Breast epithelium (tissue), 3 donors: ENCODE measurements at regions not wholly inside any gene's neighbourhood (a gene's known extent, or its start where the extent isn't known, plus 50 kb on each side); places are given as distances from the start of the nearest gene placed in this dataset.

ENCODE experiments used
- POLR2AphosphoS5 ChIP-seq, 3 donors: sonication (generic); formaldehyde crosslinking; IDR thresholded peaks; one replicate each; pipeline ENCODE4 v1.6.1; 2017; ENCODE audit warnings: antibody characterized with exemption in 3 of 3
- TF ChIP-seq, protein P1 (sequence below), 3 donors: fragments of 450-650 bp; IDR thresholded peaks; one replicate each; pipeline ENCODE4 v1.5.1; 2016 to 2017; ENCODE audit warnings: antibody characterized with exemption in 3 of 3, mild to moderate bottlenecking in 3 of 3, moderate library complexity in 3 of 3

DNA sequence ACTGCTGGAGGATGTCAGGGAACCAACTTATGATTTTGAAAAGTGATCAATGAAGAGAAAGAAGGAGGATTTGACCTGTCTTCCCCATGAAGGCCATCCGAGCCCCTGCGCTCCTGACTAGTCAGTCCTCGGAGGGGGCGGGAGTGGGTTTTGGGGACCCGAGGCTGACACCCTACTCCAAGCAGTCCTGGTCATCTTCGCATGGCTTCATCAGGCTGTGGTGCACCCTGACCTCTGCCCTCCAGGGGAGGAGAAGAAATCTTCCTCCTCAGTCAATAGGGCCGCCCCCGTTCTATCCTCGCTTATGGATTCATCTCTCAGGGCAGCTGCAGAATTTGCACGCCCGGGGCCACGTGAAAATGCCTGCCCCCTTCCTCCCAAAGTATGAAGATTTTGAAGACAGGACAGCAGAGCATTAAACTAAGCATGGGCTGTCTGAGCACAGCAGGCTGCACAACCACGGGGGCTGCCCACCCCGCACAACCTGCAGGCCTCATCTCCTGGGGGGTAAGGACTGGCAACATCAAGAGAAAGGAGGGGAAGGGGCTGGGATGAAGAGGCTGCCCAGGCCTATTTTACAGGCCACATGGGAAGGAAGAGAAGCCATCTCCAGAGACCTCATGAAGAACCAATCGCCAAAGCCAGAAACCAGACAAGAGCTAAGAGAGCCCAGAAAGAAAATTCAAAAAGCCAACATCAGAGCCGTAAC is 138.1 kb upstream of the PHACTR3 start:
- TF ChIP-seq, protein P1, sequence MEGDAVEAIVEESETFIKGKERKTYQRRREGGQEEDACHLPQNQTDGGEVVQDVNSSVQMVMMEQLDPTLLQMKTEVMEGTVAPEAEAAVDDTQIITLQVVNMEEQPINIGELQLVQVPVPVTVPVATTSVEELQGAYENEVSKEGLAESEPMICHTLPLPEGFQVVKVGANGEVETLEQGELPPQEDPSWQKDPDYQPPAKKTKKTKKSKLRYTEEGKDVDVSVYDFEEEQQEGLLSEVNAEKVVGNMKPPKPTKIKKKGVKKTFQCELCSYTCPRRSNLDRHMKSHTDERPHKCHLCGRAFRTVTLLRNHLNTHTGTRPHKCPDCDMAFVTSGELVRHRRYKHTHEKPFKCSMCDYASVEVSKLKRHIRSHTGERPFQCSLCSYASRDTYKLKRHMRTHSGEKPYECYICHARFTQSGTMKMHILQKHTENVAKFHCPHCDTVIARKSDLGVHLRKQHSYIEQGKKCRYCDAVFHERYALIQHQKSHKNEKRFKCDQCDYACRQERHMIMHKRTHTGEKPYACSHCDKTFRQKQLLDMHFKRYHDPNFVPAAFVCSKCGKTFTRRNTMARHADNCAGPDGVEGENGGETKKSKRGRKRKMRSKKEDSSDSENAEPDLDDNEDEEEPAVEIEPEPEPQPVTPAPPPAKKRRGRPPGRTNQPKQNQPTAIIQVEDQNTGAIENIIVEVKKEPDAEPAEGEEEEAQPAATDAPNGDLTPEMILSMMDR (IDR thresholded peaks at IDR 0.05): no peak
- no peak for TF ChIP-seq POLR2AphosphoS5 (IDR thresholded peaks at IDR 0.05)
